Epithelial cell of proximal tubule (primary cell): ENCODE measurements at regions not wholly inside any gene's neighbourhood (a gene's known extent, or its start where the extent isn't known, plus 50 kb on each side); places are given as distances from the start of the nearest gene placed in this dataset.
"Not testable (repeated sequence)": the region's sequence is repeated elsewhere in the genome, so short reads cannot be mapped to it uniquely, and the experiment has no call there.

Source experiments
- DNase-seq: peaks from one replicate; pipeline ENCODE4 v3.0.0-alpha.2; 2011; ENCODE audit warnings: low read depth
- H3K4me3 ChIP-seq: 2 replicates; pipeline ENCODE4 v1.5.1; 2011; ENCODE audit warnings: low read depth, mild to moderate bottlenecking, low read length
- CTCF ChIP-seq: conservative IDR thresholded peaks from 2 replicates; pipeline ENCODE4 v1.5.1; 2012; ENCODE audit warnings: low read depth, mild to moderate bottlenecking, low read length

- DNase-seq = no peak
- TF ChIP-seq CTCF = no peak
- no peak overlapping the region for H3K4me3 ChIP-seq
Observed at GRCh38 chr1:67608661-67609576, 76.1 kb upstream of the GADD45A start.

GRCh38 chr1:67609577-67610341 lies 75.2 kb upstream of the GADD45A start:
- TF ChIP-seq CTCF = no peak
- DNase-seq = no peak
- no peak overlapping the region for H3K4me3 ChIP-seq

GRCh38 chr1:67610450-67610849 lies 74.6 kb upstream of the GADD45A start:
- no peak for DNase-seq
- H3K4me3 ChIP-seq = no peak overlapping the region
- TF ChIP-seq CTCF = no peak

DNA sequence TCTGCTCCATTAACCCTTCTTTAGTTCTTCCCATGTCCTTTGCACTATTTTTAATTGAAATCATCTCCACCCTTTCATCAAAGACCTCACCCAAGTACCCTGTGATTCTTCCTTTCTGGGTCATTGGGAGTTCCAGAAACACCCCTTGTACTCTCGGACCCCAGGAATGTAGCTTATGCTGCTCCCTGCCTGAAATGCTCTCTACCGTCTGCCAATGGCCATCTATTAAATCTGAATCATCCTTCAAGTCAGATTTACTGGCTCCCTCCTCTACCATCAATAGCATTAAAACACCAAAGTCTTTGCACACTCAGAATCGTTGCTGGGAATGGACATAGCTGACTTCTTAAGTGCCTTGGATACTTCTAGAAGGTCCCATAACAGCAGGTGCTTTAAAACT lies 73.2 kb upstream of the GADD45A start:
- TF ChIP-seq CTCF = no peak
- H3K4me3 ChIP-seq = no peak overlapping the region
- DNase-seq = no peak

DNA sequence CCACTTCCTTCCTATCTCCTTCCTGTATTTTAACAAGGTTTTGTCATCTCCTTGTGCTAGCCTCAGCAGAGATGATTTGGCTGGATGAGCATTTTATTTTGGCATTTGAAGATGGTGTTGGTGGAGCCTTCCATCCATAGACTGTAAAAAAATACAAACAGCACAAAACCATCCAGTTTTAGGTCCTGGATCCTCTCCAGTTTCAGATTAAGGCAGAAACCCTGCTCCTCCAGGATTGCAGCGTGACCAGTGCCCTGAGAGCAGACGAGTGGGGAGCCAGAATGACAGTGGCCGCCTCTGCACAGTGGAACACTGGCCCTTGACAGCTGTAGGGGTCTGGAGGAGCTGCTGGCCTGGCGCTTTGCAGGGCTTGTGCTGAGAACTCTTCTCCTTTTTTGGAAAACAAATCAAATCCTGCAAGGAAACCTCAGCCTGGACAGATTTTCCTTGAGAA lies 72.2 kb upstream of the GADD45A start:
- no peak for DNase-seq
- H3K4me3 ChIP-seq = no peak overlapping the region
- TF ChIP-seq CTCF = no peak

- DNase-seq, H3K4me3 ChIP-seq: not testable (repeated sequence)
Observed at GRCh38 chr1:67613479-67613878, 71.5 kb upstream of the GADD45A start.

DNA sequence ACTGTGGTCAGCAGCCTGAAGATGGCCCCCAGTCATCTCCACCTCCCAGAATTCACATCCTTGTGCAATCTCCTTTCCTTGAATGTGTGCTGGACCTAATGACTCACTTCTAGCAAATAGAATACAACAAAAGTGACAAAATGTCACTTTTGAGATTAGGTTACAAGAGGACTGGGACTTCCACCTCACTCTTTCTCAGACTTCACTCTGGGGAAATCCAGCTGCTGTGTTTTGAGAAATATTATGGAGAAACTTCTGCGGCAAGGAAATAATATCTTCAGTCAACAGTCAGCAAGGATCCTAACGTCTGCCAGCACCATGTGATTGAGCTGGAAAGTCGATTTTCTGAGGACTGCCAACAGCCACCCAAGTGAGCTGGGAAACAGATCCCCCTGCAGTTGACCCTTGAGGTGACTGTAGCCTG lies 70.5 kb upstream of the GADD45A start:
- no peak overlapping the region for H3K4me3 ChIP-seq
- TF ChIP-seq CTCF = no peak
- no peak for DNase-seq
